UCSD-AML1 (cell line): ENCODE measurements at regions not wholly inside any gene's neighbourhood (a gene's known extent, or its start where the extent isn't known, plus 50 kb on each side); places are given as distances from the start of the nearest gene placed in this dataset.
"Not testable (repeated sequence)": the region's sequence is repeated elsewhere in the genome, so short reads cannot be mapped to it uniquely, and the experiment has no call there.

Source experiments
- DNase-seq: peaks from one replicate; lab custom pipeline; 2025; ENCODE audit not compliant: unreplicated experiment; lab: John Stamatoyannopoulos, UW

DNA sequence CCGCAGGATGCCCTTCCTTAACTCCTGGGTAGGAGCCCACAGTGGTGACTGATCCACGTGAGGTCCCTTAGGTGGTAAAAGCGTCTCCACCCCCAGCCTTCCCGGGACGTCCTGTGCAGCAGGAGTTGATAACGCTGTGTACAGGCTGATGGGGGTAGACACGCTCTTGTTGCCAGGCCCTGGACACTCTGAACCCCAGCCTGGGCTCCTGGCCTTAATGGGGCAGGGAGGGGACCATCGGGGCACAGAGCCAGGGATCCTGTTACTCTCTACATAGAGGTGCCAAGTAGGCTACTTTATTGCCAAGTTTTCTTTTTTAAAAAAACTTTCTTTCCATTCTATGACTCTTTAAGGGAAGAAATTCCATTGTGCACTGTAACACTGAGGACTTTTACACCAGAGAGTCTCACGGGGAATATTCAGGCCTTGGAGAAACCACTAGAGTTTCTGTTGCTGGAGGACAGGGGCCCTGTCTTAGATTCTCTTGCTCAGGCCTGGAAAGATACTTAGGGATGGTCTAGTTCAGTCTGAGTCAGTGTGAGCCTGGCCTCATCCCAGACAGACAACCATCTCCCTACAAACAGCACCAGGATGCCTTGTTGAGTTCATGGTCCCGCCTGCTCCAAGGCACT lies 104.3 kb upstream of the RNU6-1 start:
- no peak for DNase-seq

GRCh38 chr15:67945131-67945530 lies 105.3 kb upstream of the RNU6-1 start:
- no peak for DNase-seq

DNA sequence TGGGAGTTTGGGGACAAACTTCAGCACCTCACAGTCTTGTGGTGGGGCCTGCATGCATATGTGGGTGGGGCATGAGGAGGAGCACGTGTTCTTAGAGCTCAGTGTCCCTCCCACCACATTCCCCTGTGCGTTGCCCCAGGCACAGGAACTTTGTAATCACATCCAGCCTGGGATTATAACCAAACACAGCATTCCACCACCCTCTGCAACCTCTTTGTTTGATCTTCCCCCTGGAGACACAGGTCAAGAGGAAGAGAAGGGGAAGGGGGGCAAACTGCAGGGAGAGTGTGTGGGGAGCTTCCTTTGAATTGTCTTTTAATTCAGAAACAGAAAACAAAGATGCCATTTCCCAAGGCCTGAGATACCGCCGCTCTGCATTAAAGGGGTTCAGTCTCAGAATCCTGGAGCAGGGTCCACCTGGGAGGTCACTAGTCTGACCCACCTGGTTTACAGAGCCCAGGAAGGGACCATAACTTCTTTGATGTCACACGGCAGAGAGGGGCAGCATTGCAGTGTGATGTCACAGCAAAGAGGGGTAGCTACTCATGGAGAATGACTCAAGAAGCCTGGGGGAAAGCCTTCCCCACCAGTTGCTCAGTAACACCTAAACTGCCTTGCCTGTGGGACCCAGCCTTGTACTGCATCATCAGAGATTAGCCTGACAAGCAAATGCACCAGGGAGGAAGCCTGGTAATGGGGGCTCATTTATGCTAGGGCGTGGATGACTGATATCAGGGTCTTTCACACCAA lies 106.3 kb upstream of the RNU6-1 start:
- no peak for DNase-seq

DNA sequence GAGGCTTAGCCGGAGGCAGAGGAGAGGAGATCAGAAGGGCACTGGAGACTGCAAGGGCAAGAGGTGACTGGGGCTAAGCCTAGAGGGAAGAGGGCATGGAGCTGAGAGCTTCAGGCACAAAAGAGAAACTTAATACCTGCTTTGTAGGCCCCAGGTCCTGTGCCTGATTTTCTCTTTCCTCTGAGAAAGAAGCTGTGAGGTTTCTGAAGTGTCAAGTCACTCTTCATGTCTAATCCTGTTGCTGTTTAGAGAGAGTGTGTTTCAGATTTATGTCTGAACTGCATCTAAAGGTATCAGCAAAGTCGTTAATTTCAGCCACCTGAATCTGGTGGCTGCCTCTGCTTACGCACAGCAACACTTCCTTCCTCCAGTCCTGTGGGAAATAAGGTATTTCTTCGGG lies 106.9 kb upstream of the RNU6-1 start:
- no peak for DNase-seq

DNA sequence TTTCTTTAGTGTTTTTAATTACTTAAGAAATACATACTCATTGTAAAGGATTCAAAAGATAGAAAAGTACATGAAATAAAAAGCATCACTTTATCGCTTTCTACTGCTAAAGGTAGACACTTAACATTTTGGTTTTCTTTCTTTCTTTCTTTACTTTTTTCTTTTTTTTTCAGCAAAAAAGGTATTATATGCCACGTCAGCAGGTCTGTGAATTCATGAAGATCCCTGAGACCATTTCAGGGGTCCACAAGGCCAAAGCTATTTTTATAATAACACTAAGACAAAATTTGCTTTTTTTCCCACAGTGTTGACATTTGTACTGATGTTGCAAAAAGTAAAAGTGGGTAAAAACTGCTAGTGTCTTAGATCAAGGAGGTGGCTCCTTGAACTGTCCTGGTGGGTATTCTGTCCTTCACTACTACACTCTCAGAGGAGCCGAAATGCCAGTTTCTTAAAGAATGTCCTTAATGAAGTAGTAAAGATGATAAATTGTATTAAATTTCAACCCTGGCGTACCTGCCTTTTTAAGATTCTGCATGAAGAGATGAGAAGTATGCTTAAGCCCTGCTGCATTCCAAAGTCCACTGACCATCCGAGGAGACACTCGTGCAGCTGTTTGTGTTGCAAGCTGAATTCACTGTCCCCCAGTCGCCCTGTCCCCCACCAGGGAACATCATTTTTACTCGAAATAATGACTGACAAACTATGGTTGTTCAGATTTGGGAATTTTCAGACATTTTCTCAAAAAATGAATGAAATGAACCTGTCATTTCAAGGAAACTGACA lies 106.7 kb upstream of the PIAS1 start:
- DNase-seq = no peak

- no peak for DNase-seq
Observed at GRCh38 chr15:67948215-67948614, 105.9 kb upstream of the PIAS1 start.

GRCh38 chr15:67951187-67951586 lies 102.9 kb upstream of the PIAS1 start:
- DNase-seq = not testable (repeated sequence)

GRCh38 chr15:67953299-67953698 lies 100.8 kb upstream of the PIAS1 start:
- no peak for DNase-seq

- no peak for DNase-seq
Observed at GRCh38 chr15:67955252-67955651, 98.9 kb upstream of the PIAS1 start.

DNA sequence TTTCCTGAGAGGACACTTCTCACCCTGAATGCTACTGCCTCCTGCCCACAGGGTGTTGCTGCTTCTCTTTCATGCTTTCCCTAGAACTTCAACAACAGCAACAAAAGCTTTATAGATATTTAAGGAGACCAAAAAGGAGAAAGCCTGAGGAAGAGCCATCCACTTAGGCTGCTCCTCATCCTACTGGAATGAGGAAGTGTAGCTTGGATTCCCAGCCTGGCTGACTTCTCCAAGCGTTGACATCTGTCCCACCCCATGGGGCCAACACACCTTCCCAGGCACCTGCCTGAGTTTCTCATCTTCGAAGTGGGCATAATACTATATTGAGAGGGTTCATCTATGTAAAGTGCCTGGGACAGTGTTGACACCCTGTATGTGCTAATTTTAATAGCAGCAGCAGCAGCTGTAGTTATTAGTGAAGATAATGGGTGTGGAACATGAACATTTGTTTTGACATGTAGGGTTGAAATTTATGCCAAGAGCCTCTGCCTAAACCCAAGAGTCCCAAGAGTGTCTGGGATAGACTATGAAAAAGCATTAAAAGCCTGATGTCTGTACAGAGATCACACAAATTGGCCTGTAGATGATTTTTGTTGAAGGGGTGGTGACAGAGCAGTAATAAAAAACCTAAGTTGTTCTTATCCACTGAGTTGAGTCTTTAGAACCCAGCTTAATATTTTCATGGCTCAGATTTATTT lies 96.5 kb upstream of the PIAS1 start:
- no peak for DNase-seq

GRCh38 chr15:67967871-67968431 lies 86.2 kb upstream of the PIAS1 start:
- no peak for DNase-seq

DNA sequence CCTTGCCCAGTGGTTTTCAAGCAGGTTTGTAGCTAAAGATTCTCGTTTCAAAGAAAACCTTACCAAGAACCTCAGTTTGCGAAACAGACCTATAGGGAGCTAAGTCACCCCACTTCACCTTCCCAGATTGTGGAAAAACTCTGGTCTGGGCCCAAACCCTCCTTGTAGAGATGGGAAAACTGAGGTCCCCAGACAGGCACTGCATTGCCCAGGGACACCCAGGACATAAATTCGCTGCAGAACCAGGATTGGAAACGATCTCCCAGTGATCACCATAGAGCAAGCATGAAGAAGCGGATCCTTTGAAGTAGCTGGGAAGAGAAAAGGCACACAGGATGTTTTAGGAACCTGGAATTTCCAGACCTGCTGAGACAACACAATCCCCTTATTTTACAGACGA lies 85.6 kb upstream of the PIAS1 start:
- DNase-seq = no peak

DNA sequence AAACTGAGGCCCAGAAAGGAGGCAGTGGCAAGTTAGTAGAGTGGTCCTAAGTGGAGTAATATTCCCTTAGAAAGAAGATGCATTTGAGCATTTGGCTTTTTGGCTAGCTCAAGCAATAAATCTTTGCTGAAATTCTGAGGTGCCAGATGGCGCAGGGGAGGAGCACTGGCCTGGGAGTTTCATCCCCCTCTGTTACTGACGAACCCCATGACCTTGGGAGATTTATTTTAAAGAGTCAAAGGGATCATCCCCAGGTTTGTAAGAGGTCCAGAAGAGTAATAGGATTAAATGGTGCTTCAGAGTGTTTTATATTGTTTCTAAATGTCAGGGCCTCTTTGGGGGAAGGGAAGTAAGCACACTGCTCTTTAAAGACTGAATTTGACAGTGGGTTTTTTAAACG lies 85.1 kb upstream of the PIAS1 start:
- DNase-seq = no peak

- no peak for DNase-seq
Observed at GRCh38 chr15:67969892-67970291, 84.2 kb upstream of the PIAS1 start.

DNA sequence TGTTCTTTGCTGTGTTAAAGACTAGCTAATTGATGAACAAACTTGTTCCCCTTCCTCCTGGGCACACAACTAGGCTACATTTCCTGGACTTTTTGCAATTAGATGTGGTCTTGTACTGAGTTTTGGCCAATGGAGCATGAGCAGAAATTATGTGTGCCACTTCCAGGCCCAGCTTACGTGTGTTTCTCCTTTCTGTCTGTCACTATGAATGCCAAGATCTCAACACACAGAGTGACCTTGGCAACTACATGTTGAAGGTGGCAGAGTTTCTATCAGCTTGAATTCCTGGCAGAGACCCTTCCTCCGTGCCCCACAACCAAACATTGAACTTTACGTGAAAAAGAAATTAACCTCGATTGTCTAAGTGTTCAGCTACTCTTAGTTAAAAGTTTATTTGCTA lies 81.7 kb upstream of the PIAS1 start:
- DNase-seq = no peak

- DNase-seq = no peak
Observed at GRCh38 chr15:67973846-67974245, 80.3 kb upstream of the PIAS1 start.

DNA sequence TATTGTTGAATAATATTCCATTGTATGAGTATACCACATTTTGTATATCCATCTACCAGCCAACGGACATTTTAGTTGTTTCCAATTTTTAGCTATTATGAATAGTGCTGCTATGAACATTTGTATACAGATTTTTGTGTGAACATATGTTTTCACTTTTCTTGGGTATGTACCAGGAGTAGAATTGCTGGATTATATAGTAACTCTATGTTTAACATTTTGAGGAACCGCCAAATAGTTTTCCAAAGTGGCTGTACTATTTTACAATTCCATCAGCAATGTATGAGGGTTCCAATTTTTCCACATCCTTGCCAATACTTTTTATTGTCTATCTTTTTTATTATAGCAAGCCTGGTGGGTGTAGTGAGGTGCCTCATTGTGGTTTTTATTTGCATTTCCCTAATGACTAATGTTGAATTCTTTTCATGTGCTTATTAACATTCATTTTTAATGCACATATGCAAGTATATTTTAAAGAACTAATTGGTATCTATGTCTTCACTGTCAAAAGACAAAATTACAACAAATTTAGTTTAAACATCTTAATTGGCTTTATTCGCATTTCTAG lies 77.5 kb upstream of the PIAS1 start:
- no peak for DNase-seq

- no peak for DNase-seq
Observed at GRCh38 chr15:67977414-67978089, 76.6 kb upstream of the PIAS1 start.

GRCh38 chr15:67979281-67979680 lies 74.8 kb upstream of the PIAS1 start:
- DNase-seq = no peak

DNA sequence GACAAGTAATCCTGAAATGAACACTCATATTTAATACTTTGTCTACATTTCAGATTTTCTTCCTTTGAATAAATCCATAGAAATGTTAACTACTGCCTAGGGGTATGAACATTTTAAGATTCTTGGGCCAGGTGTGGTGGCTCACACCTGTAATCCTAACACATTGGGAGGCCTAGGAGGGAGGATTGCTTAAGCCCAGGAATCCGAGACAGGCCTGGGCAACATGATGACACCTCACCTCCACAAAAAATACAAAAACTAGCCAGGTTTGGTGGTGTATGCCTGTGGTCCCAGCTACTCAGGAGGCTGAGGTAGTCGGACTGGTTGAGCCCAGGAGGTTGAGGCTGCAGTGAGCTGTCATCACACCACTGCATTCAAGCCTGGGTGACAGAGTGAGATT lies 73.9 kb upstream of the PIAS1 start:
- no peak for DNase-seq
